ENCODE measurements at regions not wholly inside any gene's neighbourhood (a gene's known extent, or its start where the extent isn't known, plus 50 kb on each side); places are given as distances from the start of the nearest gene placed in this dataset.

- Histone ChIP-seq H3K27ac (ENCODE audit: low read depth, low read length) (no peak overlapping the region), H3K4me1 (ENCODE audit: insufficient read depth, low read length) (no peaks in the 10 kb centered on the region), H4K20me1 (ENCODE audit: insufficient read depth, low read length) (no peaks in the 10 kb centered on the region), H3K79me2 (ENCODE audit: insufficient read depth, low read length) (no peaks in the 10 kb centered on the region), H3K36me3 (ENCODE audit: insufficient read depth, low read length) (no peaks in the 10 kb centered on the region), H2AFZ (ENCODE audit: low read length) (no peak overlapping the region), H3K9me3 (ENCODE audit: low read depth, low read length) (no peaks in the 10 kb centered on the region), H3K27me3 (ENCODE audit: insufficient read depth, low read length) (peaks cover 3% of the 10 kb centered on the region), H3K4me3 (ENCODE audit: insufficient read depth, low read length) (no peak overlapping the region), H3K4me2 (ENCODE audit: insufficient read depth, low read length) (no peak overlapping the region)
- no peak for TF ChIP-seq CTCF (IDR thresholded peaks at IDR 0.05; ENCODE audit: extremely low read depth, low read depth, low read length)
- DNase-seq (ENCODE audit: insufficient read length, low spot score, missing footprints) = no peak
Measured at GRCh38 chr9:16303506-16303905, 567.0 kb downstream of the BNC2 start.

- Histone ChIP-seq H2AFZ (ENCODE audit: low read length) (no peak overlapping the region), H3K4me3 (ENCODE audit: insufficient read depth, low read length) (no peak overlapping the region), H3K27ac (ENCODE audit: low read depth, low read length) (no peak overlapping the region), H3K4me1 (ENCODE audit: insufficient read depth, low read length) (no peaks in the 10 kb centered on the region), H4K20me1 (ENCODE audit: insufficient read depth, low read length) (no peaks in the 10 kb centered on the region), H3K4me2 (ENCODE audit: insufficient read depth, low read length) (no peak overlapping the region), H3K9me3 (ENCODE audit: low read depth, low read length) (no peaks in the 10 kb centered on the region), H3K27me3 (ENCODE audit: insufficient read depth, low read length) (peaks cover 3% of the 10 kb centered on the region), H3K79me2 (ENCODE audit: insufficient read depth, low read length) (no peaks in the 10 kb centered on the region), H3K36me3 (ENCODE audit: insufficient read depth, low read length) (no peaks in the 10 kb centered on the region)
- no peak for TF ChIP-seq CTCF (IDR thresholded peaks at IDR 0.05; ENCODE audit: extremely low read depth, low read depth, low read length)
- DNase-seq (ENCODE audit: insufficient read length, low spot score, missing footprints) = no peak
Measured at GRCh38 chr9:16304301-16304700, 566.2 kb downstream of the BNC2 start.

DNA sequence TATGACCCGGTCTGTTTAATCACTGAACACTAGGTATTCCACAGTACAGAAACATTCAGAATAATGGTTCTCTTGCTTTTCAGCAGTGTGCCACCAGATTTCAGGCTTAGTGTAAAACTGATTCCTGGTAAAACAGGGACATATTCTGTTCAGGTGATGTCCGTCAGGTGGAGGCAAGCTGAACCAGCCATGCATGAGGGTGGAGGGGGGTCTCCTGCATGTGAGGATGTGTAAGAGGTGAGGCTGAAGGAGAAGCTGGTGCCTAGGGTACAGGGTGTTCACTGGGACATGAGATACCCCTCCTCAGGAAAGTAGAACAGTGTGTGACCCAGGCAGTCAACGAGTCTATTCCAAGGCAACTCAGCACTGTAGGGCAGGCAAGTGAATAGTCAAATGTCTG is 563.9 kb downstream of the BNC2 start:
- H3K4me2 ChIP-seq (ENCODE audit: insufficient read depth, low read length) = no peak overlapping the region
- no peak overlapping the region for H3K4me3 ChIP-seq (ENCODE audit: insufficient read depth, low read length)
- H4K20me1 ChIP-seq (ENCODE audit: insufficient read depth, low read length) = no peaks in the 10 kb centered on the region
- H3K79me2 ChIP-seq (ENCODE audit: insufficient read depth, low read length) = no peaks in the 10 kb centered on the region
- H3K36me3 ChIP-seq (ENCODE audit: insufficient read depth, low read length) = no peaks in the 10 kb centered on the region
- H3K9me3 ChIP-seq (ENCODE audit: low read depth, low read length) = no peaks in the 10 kb centered on the region
- H3K4me1 ChIP-seq (ENCODE audit: insufficient read depth, low read length) = no peaks in the 10 kb centered on the region
- H3K27me3 ChIP-seq (ENCODE audit: insufficient read depth, low read length) = peaks cover 3% of the 10 kb centered on the region
- no peak for DNase-seq (ENCODE audit: insufficient read length, low spot score, missing footprints)
- no peak for TF ChIP-seq CTCF (IDR thresholded peaks at IDR 0.05; ENCODE audit: extremely low read depth, low read depth, low read length)
- H2AFZ ChIP-seq (ENCODE audit: low read length) = no peak overlapping the region
- H3K27ac ChIP-seq (ENCODE audit: low read depth, low read length) = no peak overlapping the region

DNA sequence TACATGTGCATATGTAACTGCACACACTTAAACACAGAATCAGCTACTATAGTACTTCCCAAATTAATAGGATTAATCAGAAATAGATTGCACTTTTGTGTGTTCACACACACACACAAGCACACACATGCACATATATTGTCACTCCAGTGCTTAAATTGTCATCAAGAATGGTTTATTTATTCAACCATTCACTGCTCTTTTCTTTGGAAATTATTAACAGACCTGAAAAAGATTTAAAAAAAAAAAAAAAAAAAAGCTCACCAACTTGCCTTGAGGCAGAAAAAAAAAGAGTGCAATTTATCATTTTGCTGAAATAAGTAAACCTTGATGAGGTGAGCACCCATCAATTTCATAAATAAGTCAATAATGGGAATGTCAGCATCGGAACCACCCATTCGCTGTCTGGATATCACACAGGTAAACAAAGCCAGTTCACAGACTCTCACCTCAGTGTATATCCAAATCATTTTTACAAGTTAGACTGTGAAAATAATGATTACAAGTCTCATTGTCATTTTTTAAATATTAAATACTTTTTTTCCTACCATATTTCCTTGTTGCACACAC is 562.8 kb downstream of the BNC2 start:
- Histone ChIP-seq H3K9me3 (ENCODE audit: low read depth, low read length) (no peaks in the 10 kb centered on the region), H3K27me3 (ENCODE audit: insufficient read depth, low read length) (peaks cover 3% of the 10 kb centered on the region), H3K79me2 (ENCODE audit: insufficient read depth, low read length) (no peaks in the 10 kb centered on the region), H2AFZ (ENCODE audit: low read length) (no peak overlapping the region), H4K20me1 (ENCODE audit: insufficient read depth, low read length) (no peaks in the 10 kb centered on the region), H3K4me3 (ENCODE audit: insufficient read depth, low read length) (no peak overlapping the region), H3K4me2 (ENCODE audit: insufficient read depth, low read length) (no peak overlapping the region), H3K4me1 (ENCODE audit: insufficient read depth, low read length) (no peaks in the 10 kb centered on the region), H3K36me3 (ENCODE audit: insufficient read depth, low read length) (no peaks in the 10 kb centered on the region), H3K27ac (ENCODE audit: low read depth, low read length) (no peak overlapping the region)
- DNase-seq (ENCODE audit: insufficient read length, low spot score, missing footprints) = no peak
- TF ChIP-seq CTCF (IDR thresholded peaks at IDR 0.05; ENCODE audit: extremely low read depth, low read depth, low read length) = no peak

Measured in osteoblast (primary cell).